Astrocyte (in vitro differentiated cells and primary cell): ENCODE measurements at regions not wholly inside any gene's neighbourhood (a gene's known extent, or its start where the extent isn't known, plus 50 kb on each side); places are given as distances from the start of the nearest gene placed in this dataset.

Source experiments
- DNase-seq: peaks from one replicate; pipeline ENCODE4 v3.0.0-alpha.2; 2010; ENCODE audit warnings: low read depth
- FAIRE-seq: peaks from 2 replicates; lab custom pipeline; 2011; peaks lifted over from hg19 to GRCh38; lab: Jason Lieb, UNC
- H2AFZ ChIP-seq: 2 replicates; pipeline ENCODE4 v1.6.0; 2012; ENCODE audit warnings: low read depth, low read length, inconsistent platforms
- H3K27ac ChIP-seq: 2 replicates; pipeline ENCODE4 v1.5.1; 2011; ENCODE audit warnings: low read depth, low read length, inconsistent platforms
- H3K27me3 ChIP-seq: 2 replicates; pipeline ENCODE4 v1.6.0; 2011; ENCODE audit warnings: low read length, inconsistent platforms; ENCODE audit not compliant: insufficient read depth
- H3K36me3 ChIP-seq: 2 replicates; pipeline ENCODE4 v1.5.1; 2011; ENCODE audit warnings: low read length, inconsistent platforms; ENCODE audit not compliant: insufficient read depth
- H3K4me1 ChIP-seq: 2 replicates; pipeline ENCODE4 v1.5.1; 2011; ENCODE audit warnings: low read length, inconsistent platforms; ENCODE audit not compliant: insufficient read depth
- H3K4me2 ChIP-seq: 2 replicates; pipeline ENCODE4 v1.6.0; 2012; ENCODE audit warnings: low read length, inconsistent platforms
- H3K4me3 ChIP-seq: 2 replicates; pipeline ENCODE4 v1.5.1; 2011; ENCODE audit warnings: low read depth, mild to moderate bottlenecking, low read length, inconsistent platforms; ENCODE audit not compliant: insufficient read depth
- H3K79me2 ChIP-seq: 2 replicates; pipeline ENCODE4 v1.6.0; 2012; ENCODE audit warnings: mild to moderate bottlenecking, low read length, inconsistent platforms; ENCODE audit not compliant: insufficient read depth
- H3K9ac ChIP-seq: 2 replicates; pipeline ENCODE4 v1.6.0; 2012; ENCODE audit warnings: mild to moderate bottlenecking, low read length, inconsistent platforms
- H3K9me3 ChIP-seq: 2 replicates; pipeline ENCODE4 v1.5.1; 2012; ENCODE audit warnings: low read depth, mild to moderate bottlenecking, low read length, inconsistent platforms; ENCODE audit not compliant: insufficient read depth
- H4K20me1 ChIP-seq: 2 replicates; pipeline ENCODE4 v1.6.0; 2012; ENCODE audit warnings: low read length, inconsistent platforms; ENCODE audit not compliant: insufficient read depth
- H3K27ac Mint-ChIP-seq: one replicate; pipeline ENCODE4 v1.8.0; 2021; ENCODE audit warnings: mild to moderate bottlenecking, mixed read lengths; ENCODE audit not compliant: unreplicated experiment
- H3K27me3 Mint-ChIP-seq: one replicate; pipeline ENCODE4 v1.8.0; 2021; ENCODE audit warnings: low read depth, mixed read lengths; ENCODE audit not compliant: unreplicated experiment
- H3K36me3 Mint-ChIP-seq: one replicate; pipeline ENCODE4 v1.8.0; 2021; ENCODE audit warnings: low read depth, mixed read lengths; ENCODE audit not compliant: unreplicated experiment
- H3K4me1 Mint-ChIP-seq: one replicate; pipeline ENCODE4 v1.8.0; 2021; ENCODE audit warnings: low read depth, mixed read lengths; ENCODE audit not compliant: unreplicated experiment
- H3K4me3 Mint-ChIP-seq: one replicate; pipeline ENCODE4 v1.8.0; 2021; ENCODE audit warnings: mild to moderate bottlenecking, moderate library complexity, mixed read lengths; ENCODE audit not compliant: unreplicated experiment
- H3K9me3 Mint-ChIP-seq: one replicate; pipeline ENCODE4 v1.8.0; 2021; ENCODE audit warnings: mild to moderate bottlenecking, mixed read lengths; ENCODE audit not compliant: unreplicated experiment
- EZH2 ChIP-seq: IDR thresholded peaks from 2 replicates; pipeline ENCODE4 v1.6.1; 2012; ENCODE audit warnings: mild to moderate bottlenecking, low read length, inconsistent platforms; ENCODE audit not compliant: insufficient read depth
- TF ChIP-seq, protein P1 (sequence below): IDR thresholded peaks from 2 replicates; pipeline ENCODE4 v1.5.1; 2011; ENCODE audit warnings: low read depth, mild to moderate bottlenecking, inconsistent platforms, low read length, moderate library complexity; ENCODE audit not compliant: insufficient read depth

DNA sequence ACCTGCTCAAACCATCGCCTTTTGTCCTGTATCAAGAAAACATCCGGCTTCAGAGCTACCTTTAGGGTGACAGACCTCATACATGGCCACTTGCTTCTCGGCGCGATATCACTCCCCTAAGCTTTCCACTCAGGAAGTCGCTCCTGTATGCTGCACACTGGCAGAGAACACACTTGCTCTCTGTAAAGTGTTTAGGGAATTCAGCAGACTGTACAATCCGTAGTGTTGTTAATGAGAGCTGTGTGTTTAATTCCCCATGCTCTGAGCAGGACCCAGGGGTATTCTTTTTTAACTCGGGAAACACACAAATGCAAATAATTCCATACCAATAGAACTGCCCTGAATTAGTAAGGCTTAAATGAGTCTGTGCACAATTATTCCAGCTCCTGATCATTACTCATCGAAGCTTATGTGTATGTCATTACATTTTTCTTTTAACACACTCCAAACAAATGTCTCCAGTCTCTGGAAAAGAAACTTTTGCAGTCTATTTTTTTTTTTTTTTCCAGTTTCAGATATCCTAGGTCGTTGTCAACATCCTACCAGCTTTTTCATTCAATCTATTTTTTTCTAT is 338.7 kb upstream of the ARID1B start:
- Histone ChIP-seq H3K4me1 (no peaks in the 10 kb centered on the region), H2AFZ (no peak overlapping the region), H3K4me3 (no peak overlapping the region), H3K79me2 (no peaks in the 10 kb centered on the region), H3K4me2 (no peak overlapping the region), H3K9ac (no peak overlapping the region), H3K36me3 (no peaks in the 10 kb centered on the region), H3K9me3 (peaks cover 3% of the 10 kb centered on the region), H3K27ac (no peak overlapping the region), H3K27me3 (no peaks in the 10 kb centered on the region), H4K20me1 (no peaks in the 10 kb centered on the region)
- FAIRE-seq = no peak
- Mint-ChIP-seq H3K9me3 (no peaks in the 10 kb centered on the region), H3K27ac (no peak overlapping the region), H3K27me3 (peaks cover 2% of the 10 kb centered on the region), H3K4me3 (no peak overlapping the region), H3K4me1 (peaks cover 1% of the 10 kb centered on the region), H3K36me3 (peaks cover 1% of the 10 kb centered on the region)
- peak; percentile 6 for DNase-seq
- no peak for TF ChIP-seq EZH2
- TF ChIP-seq, protein P1, sequence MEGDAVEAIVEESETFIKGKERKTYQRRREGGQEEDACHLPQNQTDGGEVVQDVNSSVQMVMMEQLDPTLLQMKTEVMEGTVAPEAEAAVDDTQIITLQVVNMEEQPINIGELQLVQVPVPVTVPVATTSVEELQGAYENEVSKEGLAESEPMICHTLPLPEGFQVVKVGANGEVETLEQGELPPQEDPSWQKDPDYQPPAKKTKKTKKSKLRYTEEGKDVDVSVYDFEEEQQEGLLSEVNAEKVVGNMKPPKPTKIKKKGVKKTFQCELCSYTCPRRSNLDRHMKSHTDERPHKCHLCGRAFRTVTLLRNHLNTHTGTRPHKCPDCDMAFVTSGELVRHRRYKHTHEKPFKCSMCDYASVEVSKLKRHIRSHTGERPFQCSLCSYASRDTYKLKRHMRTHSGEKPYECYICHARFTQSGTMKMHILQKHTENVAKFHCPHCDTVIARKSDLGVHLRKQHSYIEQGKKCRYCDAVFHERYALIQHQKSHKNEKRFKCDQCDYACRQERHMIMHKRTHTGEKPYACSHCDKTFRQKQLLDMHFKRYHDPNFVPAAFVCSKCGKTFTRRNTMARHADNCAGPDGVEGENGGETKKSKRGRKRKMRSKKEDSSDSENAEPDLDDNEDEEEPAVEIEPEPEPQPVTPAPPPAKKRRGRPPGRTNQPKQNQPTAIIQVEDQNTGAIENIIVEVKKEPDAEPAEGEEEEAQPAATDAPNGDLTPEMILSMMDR = no peak

DNA sequence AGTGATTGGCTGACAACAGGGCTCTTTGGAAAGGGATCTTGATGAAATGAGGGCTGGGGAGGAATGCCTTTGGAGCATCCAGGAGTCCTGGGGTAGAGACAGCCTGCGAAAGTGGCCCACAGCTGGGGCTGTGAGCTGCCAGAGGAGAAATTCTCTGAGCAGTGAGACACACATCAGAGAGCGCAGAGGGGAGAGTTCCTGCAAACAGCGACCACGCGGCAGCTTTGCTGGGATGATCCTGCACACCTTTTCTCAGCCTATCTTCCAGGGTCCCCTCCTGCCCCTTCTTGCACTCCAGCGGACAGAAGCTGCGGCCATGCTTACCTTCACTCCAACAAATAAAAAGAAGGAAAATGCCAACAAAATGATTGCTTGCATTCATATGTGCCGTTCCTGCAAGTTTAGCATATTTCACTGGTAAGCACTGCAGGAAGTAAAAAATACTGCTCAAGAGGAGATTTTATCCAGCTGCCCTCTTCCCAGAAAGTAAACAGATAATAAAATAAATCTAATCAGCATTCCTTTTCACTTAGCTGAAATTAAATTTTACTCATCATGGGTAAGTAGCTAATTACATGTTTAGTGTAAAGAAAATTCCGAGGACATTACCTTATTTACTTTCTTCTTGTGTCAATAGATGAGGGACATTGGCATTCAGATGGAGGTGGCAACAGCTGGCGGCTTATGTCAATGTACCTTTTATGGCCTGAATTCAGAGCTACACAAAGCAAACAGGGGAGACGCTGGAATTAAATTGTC is 339.9 kb upstream of the ARID1B start:
- H4K20me1 ChIP-seq = no peaks in the 10 kb centered on the region
- DNase-seq (no peak), FAIRE-seq (no peak)
- no peak overlapping the region for H3K4me2 ChIP-seq
- H3K4me1 ChIP-seq = no peaks in the 10 kb centered on the region
- Mint-ChIP-seq H3K4me3 (no peak overlapping the region), H3K27ac (no peak overlapping the region), H3K36me3 (no peaks in the 10 kb centered on the region), H3K4me1 (peaks cover 1% of the 10 kb centered on the region), H3K27me3 (peaks cover 2% of the 10 kb centered on the region), H3K9me3 (no peaks in the 10 kb centered on the region)
- no peak overlapping the region for H3K9ac ChIP-seq
- H3K36me3 ChIP-seq = no peaks in the 10 kb centered on the region
- no peak overlapping the region for H3K27ac ChIP-seq
- TF ChIP-seq, protein P1 = no peak
- TF ChIP-seq EZH2 = no peak
- H2AFZ ChIP-seq = no peak overlapping the region
- H3K4me3 ChIP-seq = no peak overlapping the region
- no peaks in the 10 kb centered on the region for H3K79me2 ChIP-seq
- peaks cover 3% of the 10 kb centered on the region for H3K9me3 ChIP-seq
- no peaks in the 10 kb centered on the region for H3K27me3 ChIP-seq

DNA sequence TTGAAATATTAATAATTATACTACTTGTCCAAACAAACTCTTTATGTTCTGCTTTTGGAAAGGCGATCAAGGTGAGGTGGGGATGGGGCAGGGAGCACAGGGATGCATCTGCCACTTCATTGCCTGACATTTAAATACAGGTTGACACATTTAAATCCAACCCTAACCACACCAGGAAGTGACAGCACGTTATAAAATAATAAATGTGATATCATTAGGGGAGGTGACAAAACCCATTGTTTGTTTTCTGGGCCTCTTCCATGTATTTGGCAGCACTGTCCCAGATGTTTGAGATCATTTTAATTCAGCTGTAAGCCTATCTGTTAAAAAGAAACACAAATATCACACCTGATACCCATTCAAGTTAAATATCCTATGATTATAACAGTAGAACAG is 342.4 kb upstream of the ARID1B start:
- FAIRE-seq (no peak), DNase-seq (no peak)
- Mint-ChIP-seq H3K36me3 (no peaks in the 10 kb centered on the region), H3K27me3 (peaks cover 2% of the 10 kb centered on the region), H3K9me3 (peaks cover under 1% of the 10 kb centered on the region), H3K27ac (no peak overlapping the region), H3K4me3 (no peak overlapping the region), H3K4me1 (peaks cover 1% of the 10 kb centered on the region)
- Histone ChIP-seq H3K9me3 (peaks cover 3% of the 10 kb centered on the region), H4K20me1 (no peaks in the 10 kb centered on the region), H3K36me3 (no peaks in the 10 kb centered on the region), H3K4me2 (no peak overlapping the region), H2AFZ (no peak overlapping the region), H3K27me3 (no peaks in the 10 kb centered on the region), H3K4me3 (no peak overlapping the region), H3K9ac (no peak overlapping the region), H3K79me2 (no peaks in the 10 kb centered on the region), H3K4me1 (no peaks in the 10 kb centered on the region), H3K27ac (no peak overlapping the region)
- TF ChIP-seq EZH2 = no peak
- TF ChIP-seq, protein P1 = no peak
